HEK293 (cell line): ENCODE measurements at regions not wholly inside any gene's neighbourhood (a gene's known extent, or its start where the extent isn't known, plus 50 kb on each side); places are given as distances from the start of the nearest gene placed in this dataset.

Experiments
- CTCF ChIA-PET: fragments of 350-600 bp; formaldehyde crosslinking; extraction: SDS; loops from one replicate; lab custom pipeline; 2021; ENCODE audit warnings: antibody characterized with exemption; lab: Yijun Ruan, JAX
- POLR2A ChIA-PET: fragments of 300-600 bp; formaldehyde crosslinking; extraction: SDS; loops from one replicate; lab custom pipeline; 2020; ENCODE audit warnings: antibody characterized with exemption, inconsistent platforms; lab: Yijun Ruan, JAX
- H3K27ac ChIP-seq: fragments of 200-500 bp; sonication (Bioruptor generic); 2 replicates; pipeline ENCODE4 v1.5.1; 2014; ENCODE audit warnings: low read depth, low read length, control low read depth, inconsistent platforms; ENCODE audit errors: extremely low read depth
- H3K36me3 ChIP-seq, 2 experiments: fragments of 200-500 bp in 1 of 2; sonication (Bioruptor generic) in 1 of 2; 1 replicate in 1 of 2; 2 replicates in 1 of 2; pipeline ENCODE4 v1.5.1; 2014 to 2017; ENCODE audit warnings: inconsistent platforms in 2 of 2, low read length in 2 of 2; ENCODE audit not compliant: control insufficient read depth in 2 of 2, insufficient read depth in 1 of 2
- H3K4me1 ChIP-seq: fragments of 200-500 bp; sonication (Bioruptor generic); 2 replicates; pipeline ENCODE4 v1.5.1; 2014; ENCODE audit warnings: mild to moderate bottlenecking, low read length, inconsistent platforms; ENCODE audit not compliant: control insufficient read depth, insufficient read depth
- H3K4me3 ChIP-seq: 2 replicates; pipeline ENCODE4 v1.5.1; 2011; ENCODE audit warnings: low read depth, mild to moderate bottlenecking, control low read depth, low read length, moderate library complexity
- H3K9me3 ChIP-seq: fragments of 200-500 bp; sonication (Bioruptor generic); 2 replicates; pipeline ENCODE4 v1.5.1; 2014; ENCODE audit warnings: low read depth, low read length, inconsistent platforms; ENCODE audit not compliant: control insufficient read depth, insufficient read depth
- ATF2 ChIP-seq: fragments of 450-650 bp; formaldehyde crosslinking; IDR thresholded peaks from 2 replicates; pipeline ENCODE4 v1.5.1; 2016; ENCODE audit warnings: missing biosample characterization, missing genetic modification characterization, low read depth
- CTCF ChIP-seq: fragments of 450-650 bp; formaldehyde crosslinking; IDR thresholded peaks from 2 replicates; pipeline ENCODE4 v1.5.1; 2016; ENCODE audit warnings: missing biosample characterization, missing genetic modification characterization
- FEZF1 ChIP-seq: fragments of 450-650 bp; formaldehyde crosslinking; IDR thresholded peaks from 2 replicates; pipeline ENCODE4 v1.5.1; 2016; ENCODE audit warnings: missing biosample characterization, missing genetic modification characterization
- ZIC2 ChIP-seq: fragments of 450-650 bp; formaldehyde crosslinking; IDR thresholded peaks from 2 replicates; pipeline ENCODE4 v1.5.1; 2016; ENCODE audit warnings: missing biosample characterization, missing genetic modification characterization
- ZNF133 ChIP-seq: fragments of 450-650 bp; formaldehyde crosslinking; IDR thresholded peaks from 2 replicates; pipeline ENCODE4 v1.5.1; 2016; ENCODE audit warnings: missing biosample characterization, missing genetic modification characterization
- ZNF157 ChIP-seq: fragments of 450-650 bp; formaldehyde crosslinking; IDR thresholded peaks from 2 replicates; pipeline ENCODE4 v1.5.1; 2016; ENCODE audit warnings: missing biosample characterization, missing genetic modification characterization
- ZNF223 ChIP-seq: fragments of 450-650 bp; formaldehyde crosslinking; IDR thresholded peaks from 2 replicates; pipeline ENCODE4 v1.5.1; 2016; ENCODE audit warnings: missing biosample characterization, missing genetic modification characterization
- ZNF341 ChIP-seq: fragments of 450-650 bp; formaldehyde crosslinking; IDR thresholded peaks from 2 replicates; pipeline ENCODE4; 2016; ENCODE audit warnings: low read depth, missing biosample characterization, missing genetic modification characterization
- ZNF350 ChIP-seq: fragments of 450-650 bp; formaldehyde crosslinking; IDR thresholded peaks from 2 replicates; pipeline ENCODE4 v1.5.0; 2017; ENCODE audit warnings: missing biosample characterization, mild to moderate bottlenecking, missing genetic modification characterization
- ZNF37A ChIP-seq: fragments of 450-650 bp; IDR thresholded peaks from 2 replicates; pipeline ENCODE4 v1.5.1; 2018; ENCODE audit warnings: missing biosample characterization, missing genetic modification characterization
- ZNF398 ChIP-seq: fragments of 450-650 bp; formaldehyde crosslinking; IDR thresholded peaks from 2 replicates; pipeline ENCODE4 v1.5.1; 2017; ENCODE audit warnings: missing biosample characterization, missing genetic modification characterization
- ZNF518A ChIP-seq: fragments of 450-650 bp; formaldehyde crosslinking; conservative IDR thresholded peaks from 2 replicates; pipeline ENCODE4 v1.5.1; 2016; ENCODE audit warnings: low read depth, missing biosample characterization, missing genetic modification characterization
- ZNF654 ChIP-seq: fragments of 450-650 bp; formaldehyde crosslinking; IDR thresholded peaks from 2 replicates; pipeline ENCODE4 v1.5.1; 2016; ENCODE audit warnings: low read depth, missing biosample characterization, missing genetic modification characterization
- ZNF660 ChIP-seq: fragments of 450-650 bp; IDR thresholded peaks from 2 replicates; pipeline ENCODE4 v1.5.1; 2018; ENCODE audit warnings: missing biosample characterization, mild to moderate bottlenecking, missing genetic modification characterization
- ZNF785 ChIP-seq: fragments of 450-650 bp; formaldehyde crosslinking; IDR thresholded peaks from 2 replicates; pipeline ENCODE4 v1.5.1; 2016; ENCODE audit warnings: missing biosample characterization, missing genetic modification characterization
- ZNF830 ChIP-seq: fragments of 450-650 bp; IDR thresholded peaks from 2 replicates; pipeline ENCODE4 v1.5.0; 2018; ENCODE audit warnings: missing biosample characterization, missing genetic modification characterization, low read depth, mild to moderate bottlenecking, moderate library complexity
- ZNF837 ChIP-seq: fragments of 450-650 bp; formaldehyde crosslinking; IDR thresholded peaks from 2 replicates; pipeline ENCODE4 v1.5.1; 2016; ENCODE audit warnings: missing biosample characterization, missing genetic modification characterization

GRCh38 chr9:1857808-1858207, 157.3 kb upstream of the SMARCA2 start:
- Histone ChIP-seq H3K27ac (no peak overlapping the region), H3K36me3 (no peaks in the 10 kb centered on the region), H3K9me3 (no peaks in the 10 kb centered on the region), H3K4me3 (no peak overlapping the region), H3K4me1 (no peaks in the 10 kb centered on the region)
- TF ChIP-seq ZIC2 (tag by site-specific recombination) = peak; percentile 45
- TF ChIP-seq ZNF660 (tag by site-specific recombination) = no peak
- no peak for TF ChIP-seq ZNF350 (tag by site-specific recombination)
- no peak for TF ChIP-seq ZNF37A (tag by site-specific recombination)
- ChIA-PET POLR2A (no interaction called here), CTCF (interaction anchor here (1.2 kb wide), 1 partner anchor 12 kb away, joined by 6 read pairs; no protein-coding TSS in a partner anchor)

- Histone ChIP-seq H3K9me3 (no peaks in the 10 kb centered on the region), H3K36me3 (no peaks in the 10 kb centered on the region), H3K4me1 (no peaks in the 10 kb centered on the region), H3K4me3 (no peak overlapping the region), H3K27ac (no peak overlapping the region)
- ChIA-PET CTCF (interaction anchor here (0.5 to 3.1 kb wide), 22 partner anchors 10 to 412 kb away, joined by 3 to 8 read pairs (median 3); no protein-coding TSS in a partner anchor), POLR2A (no interaction called here)
- no peak for TF ChIP-seq ZNF398
- TF ChIP-seq ZNF157 = no peak
- TF ChIP-seq CTCF = peak; percentile 22; the same call in 1 of the 2 replicates
- TF ChIP-seq ZNF830 (tag by site-specific recombination) = no peak
- no peak for TF ChIP-seq FEZF1 (tag by site-specific recombination)
- no peak for TF ChIP-seq ZNF341 (tag by site-specific recombination)
- TF ChIP-seq ZNF133 (tag by site-specific recombination) = no peak
- TF ChIP-seq ZNF223 = no peak
- no peak for TF ChIP-seq ZNF837 (tag by site-specific recombination)
- TF ChIP-seq ZNF785 (tag by site-specific recombination) = no peak
- TF ChIP-seq ZNF518A (tag by site-specific recombination) = no peak
- peak; percentile 34 for TF ChIP-seq ZNF654
- TF ChIP-seq ATF2 (tag by site-specific recombination) = no peak
Measured at GRCh38 chr9:1869843-1870242, 145.3 kb upstream of the SMARCA2 start.
